A549 (cell line): ENCODE measurements at regions not wholly inside any gene's neighbourhood (a gene's known extent, or its start where the extent isn't known, plus 50 kb on each side); places are given as distances from the start of the nearest gene placed in this dataset.

Experiments
- ATAC-seq, 2 experiments: fragments of 200-7000 bp in 1 of 2; fragments of >200 bp in 1 of 2; cut with Nextera tagmentation in 1 of 2; cut with Tn5 transposase in 1 of 2; 3 replicates each; pipeline versions ENCODE4 v1.8.0 to v1.9.1; 2018 to 2020; ENCODE audit warnings: mild to moderate bottlenecking in 1 of 2, moderate library complexity in 1 of 2
- CTCF ChIA-PET: fragments of 300-600 bp; sonication (Branson Sonifier 250); formaldehyde crosslinking; extraction: SDS; loops from one replicate; lab custom pipeline; 2021; ENCODE audit warnings: antibody characterized with exemption, inconsistent platforms; lab: Yijun Ruan, JAX
- POLR2A ChIA-PET: fragments of 350-600 bp; formaldehyde crosslinking; extraction: SDS; loops from one replicate; lab custom pipeline; 2021; ENCODE audit warnings: antibody characterized with exemption, inconsistent platforms; lab: Yijun Ruan, JAX
- DNase-seq, 2 experiments: peaks; one replicate each; pipeline versions ENCODE4 v3.0.0 to v3.0.0-alpha.2; 2011 to 2016; ENCODE audit warnings: low read depth in 1 of 2, low spot score in 1 of 2
- FAIRE-seq: peaks from 2 replicates; lab custom pipeline; 2011; peaks lifted over from hg19 to GRCh38; lab: Jason Lieb, UNC
- H3K27ac ChIP-seq, 2 experiments: fragments of >200 bp; sonication (Bioruptor Twin); formaldehyde crosslinking; 3 replicates each; pipeline ENCODE4 v1.5.1; 2016 to 2017
- H3K4me1 ChIP-seq: fragments of >200 bp; sonication (Bioruptor Twin); formaldehyde crosslinking; 3 replicates; pipeline ENCODE4 v1.6.1; 2016
- H3K4me2 ChIP-seq: fragments of >200 bp; sonication (Bioruptor Twin); formaldehyde crosslinking; 3 replicates; pipeline ENCODE4 v1.6.1; 2016
- H3K4me3 ChIP-seq: fragments of >200 bp; sonication (Bioruptor Twin); formaldehyde crosslinking; 3 replicates; pipeline ENCODE4 v1.5.1; 2016
- H3K9me3 ChIP-seq: fragments of >200 bp; sonication (Bioruptor Twin); formaldehyde crosslinking; 3 replicates; pipeline ENCODE4 v1.6.1; 2016
- BHLHE40 ChIP-seq: IDR thresholded peaks from 2 replicates; pipeline ENCODE4 v1.6.1; 2012; ENCODE audit warnings: low read depth, low read length, inconsistent platforms
- CBX2 ChIP-seq: fragments of 200-600 bp; sonication (generic); IDR thresholded peaks from 2 replicates; pipeline ENCODE4 v1.6.1; 2016; ENCODE audit warnings: low read depth, mild to moderate bottlenecking, borderline replicate concordance
- CBX8 ChIP-seq: fragments of 200-600 bp; sonication (generic); IDR thresholded peaks from 2 replicates; pipeline ENCODE4 v1.6.1; 2016
- E2F6 ChIP-seq: IDR thresholded peaks from 2 replicates; pipeline ENCODE4 v1.6.1; 2012; ENCODE audit warnings: low read depth, borderline replicate concordance
- EHF ChIP-seq: fragments of 250-450 bp; sonication (Bioruptor Pico); IDR thresholded peaks from 2 replicates; pipeline ENCODE4 v1.5.0; 2020; ENCODE audit warnings: mild to moderate bottlenecking
- ELK1 ChIP-seq: fragments of 150-350 bp; IDR thresholded peaks from 2 replicates; pipeline ENCODE4 v1.6.1; 2014; ENCODE audit warnings: low read depth, mild to moderate bottlenecking, low read length
- FOSB ChIP-seq: fragments of 250-450 bp; sonication (Bioruptor Pico); IDR thresholded peaks from 2 replicates; pipeline ENCODE4 v1.5.0; 2020; ENCODE audit warnings: mild to moderate bottlenecking, moderate library complexity
- FOXS1 ChIP-seq: fragments of 250-450 bp; sonication (Bioruptor Pico); IDR thresholded peaks from 2 replicates; pipeline ENCODE4 v1.5.0; 2020; ENCODE audit warnings: mild to moderate bottlenecking, moderate library complexity
- GATA3 ChIP-seq: IDR thresholded peaks from 2 replicates; pipeline ENCODE4 v1.6.1; 2012; ENCODE audit warnings: borderline replicate concordance
- HDAC2 ChIP-seq: fragments of 200-600 bp; sonication (generic); IDR thresholded peaks from 2 replicates; pipeline ENCODE4 v1.6.1; 2016
- HMGXB4 ChIP-seq: fragments of 250-450 bp; sonication (Bioruptor Pico); IDR thresholded peaks from 2 replicates; pipeline ENCODE4 v1.5.0; 2021; ENCODE audit warnings: mild to moderate bottlenecking, moderate library complexity, borderline replicate concordance
- HOXB13 ChIP-seq: fragments of 250-450 bp; sonication (Bioruptor Pico); IDR thresholded peaks from 2 replicates; pipeline ENCODE4 v1.5.0; 2020; ENCODE audit warnings: low read depth, mild to moderate bottlenecking, moderate library complexity
- KDM1A ChIP-seq: fragments of 200-600 bp; sonication (generic); IDR thresholded peaks from 2 replicates; pipeline ENCODE4 v1.6.1; 2016; ENCODE audit warnings: low read depth, mild to moderate bottlenecking
- MAFK ChIP-seq: fragments of 450-650 bp; IDR thresholded peaks from 2 replicates; pipeline ENCODE4 v1.6.1; 2014; ENCODE audit not compliant: partially characterized antibody
- MYC ChIP-seq: IDR thresholded peaks from 2 replicates; pipeline ENCODE4 v1.6.1; 2012; ENCODE audit warnings: mild to moderate bottlenecking, inconsistent platforms, low read length, improper control_type of control experiment, borderline replicate concordance
- NFE2L2 ChIP-seq: fragments of 150-350 bp; conservative IDR thresholded peaks from 2 replicates; pipeline ENCODE4 v1.6.1; 2014; ENCODE audit warnings: low read length
- NR3C1 ChIP-seq: fragments of >200 bp; sonication (Bioruptor Twin); formaldehyde crosslinking; IDR thresholded peaks from 3 replicates; pipeline ENCODE4 v1.6.1; 2017
- PHF8 ChIP-seq: fragments of 200-600 bp; sonication (generic); IDR thresholded peaks from 2 replicates; pipeline ENCODE4 v1.6.1; 2016; ENCODE audit warnings: low read depth, mild to moderate bottlenecking, antibody characterized with exemption, moderate library complexity, borderline replicate concordance
- POLR2AphosphoS2 ChIP-seq: conservative IDR thresholded peaks from 2 replicates; pipeline ENCODE4 v1.6.1; 2012; ENCODE audit warnings: low read length, improper control_type of control experiment, inconsistent platforms
- RAD21 ChIP-seq, 2 experiments: fragments of >200 bp in 1 of 2; sonication (Bioruptor Twin) in 1 of 2; formaldehyde crosslinking in 1 of 2; IDR thresholded peaks in 1 of 2; conservative IDR thresholded peaks in 1 of 2; 2 replicates in 1 of 2; 3 replicates in 1 of 2; pipeline ENCODE4 v1.6.1; 2012 to 2018; ENCODE audit warnings: inconsistent platforms in 1 of 2
- RARB ChIP-seq: fragments of 250-450 bp; sonication (Bioruptor Pico); IDR thresholded peaks from 2 replicates; pipeline ENCODE4 v1.8.0; 2021; ENCODE audit warnings: mild to moderate bottlenecking, moderate library complexity
- RCOR1 ChIP-seq: fragments of 150-350 bp; IDR thresholded peaks from 2 replicates; pipeline ENCODE4 v1.6.1; 2014; ENCODE audit warnings: antibody characterized with exemption, low read length, low read depth
- TFCP2L1 ChIP-seq: fragments of 250-450 bp; sonication (Bioruptor Pico); IDR thresholded peaks from 2 replicates; pipeline ENCODE4 v1.5.0; 2021; ENCODE audit warnings: mild to moderate bottlenecking
- ZC3H11A ChIP-seq: fragments of 450-650 bp; IDR thresholded peaks from 2 replicates; pipeline ENCODE4 v1.6.1; 2014; ENCODE audit warnings: antibody characterized with exemption, mild to moderate bottlenecking
- WGBS: methylation state at CpG from one replicate; pipeline ENCODE4 v1.1.6; 2017; ENCODE audit errors: missing lambda C conversion rate; 5-methylcytosine and 5-hydroxymethylcytosine counted together
- TF ChIP-seq, protein P1 (sequence below): fragments of 250-450 bp; sonication (Bioruptor Pico); IDR thresholded peaks from 2 replicates; pipeline ENCODE4 v1.5.0; 2020; ENCODE audit warnings: low read depth, mild to moderate bottlenecking, moderate library complexity
- TF ChIP-seq, protein P2 (sequence below): fragments of 450-650 bp; IDR thresholded peaks from 2 replicates; pipeline ENCODE4 v1.6.1; 2014; ENCODE audit warnings: antibody characterized with exemption
- TF ChIP-seq, protein P3 (sequence below): IDR thresholded peaks from 2 replicates; pipeline ENCODE4 v1.6.1; 2012

GRCh38 chr4:128636906-128637305 is 172.6 kb upstream of the JADE1 start:
- ChIA-PET CTCF (interaction anchor here (0.6 kb wide), 1 partner anchor 183 kb away, joined by 3 read pairs; no protein-coding TSS in a partner anchor), POLR2A (no interaction called here)
- ATAC-seq (no peak), FAIRE-seq (no peak), DNase-seq (no peak)
- peak overlapping the region; percentile 81 to 88 for H3K27ac ChIP-seq
- WGBS = 88% methylated on average over 2 of the region's 2 CpGs
- no peak overlapping the region; the same call in 2 of the 3 replicates for H3K4me2 ChIP-seq
- no peaks in the 10 kb centered on the region for H3K9me3 ChIP-seq
- TF ChIP-seq, protein P1, sequence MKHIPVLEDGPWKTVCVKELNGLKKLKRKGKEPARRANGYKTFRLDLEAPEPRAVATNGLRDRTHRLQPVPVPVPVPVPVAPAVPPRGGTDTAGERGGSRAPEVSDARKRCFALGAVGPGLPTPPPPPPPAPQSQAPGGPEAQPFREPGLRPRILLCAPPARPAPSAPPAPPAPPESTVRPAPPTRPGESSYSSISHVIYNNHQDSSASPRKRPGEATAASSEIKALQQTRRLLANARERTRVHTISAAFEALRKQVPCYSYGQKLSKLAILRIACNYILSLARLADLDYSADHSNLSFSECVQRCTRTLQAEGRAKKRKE = no peak
- no peak for TF ChIP-seq KDM1A
- no peak for TF ChIP-seq MAFK
- TF ChIP-seq FOXS1 (CRISPR knock-in tag) = no peak
- no peak for TF ChIP-seq E2F6
- TF ChIP-seq HDAC2 = no peak
- TF ChIP-seq MYC = no peak
- TF ChIP-seq PHF8 = no peak
- TF ChIP-seq RAD21 (conservative IDR thresholded peaks at IDR 0.05 in 1 of 2, IDR thresholded peaks at IDR 0.05 in 1 of 2) = no peak
- TF ChIP-seq CBX2 = no peak
- TF ChIP-seq HOXB13 (CRISPR knock-in tag) = no peak
- TF ChIP-seq, protein P2, sequence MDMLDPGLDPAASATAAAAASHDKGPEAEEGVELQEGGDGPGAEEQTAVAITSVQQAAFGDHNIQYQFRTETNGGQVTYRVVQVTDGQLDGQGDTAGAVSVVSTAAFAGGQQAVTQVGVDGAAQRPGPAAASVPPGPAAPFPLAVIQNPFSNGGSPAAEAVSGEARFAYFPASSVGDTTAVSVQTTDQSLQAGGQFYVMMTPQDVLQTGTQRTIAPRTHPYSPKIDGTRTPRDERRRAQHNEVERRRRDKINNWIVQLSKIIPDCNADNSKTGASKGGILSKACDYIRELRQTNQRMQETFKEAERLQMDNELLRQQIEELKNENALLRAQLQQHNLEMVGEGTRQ = no peak
- no peak for TF ChIP-seq NFE2L2
- no peak for TF ChIP-seq FOSB
- no peak for TF ChIP-seq ZC3H11A
- H3K4me3 ChIP-seq = no peak overlapping the region
- H3K4me1 ChIP-seq = peaks cover 46% of the 10 kb centered on the region

GRCh38 chr4:128635955-128636560 is 173.4 kb upstream of the JADE1 start:
- peak in 1 of 2 experiments; percentile 39; a peak in 3 of 6 replicates for ATAC-seq
- H3K4me2 ChIP-seq = peak overlapping the region; percentile 56
- no peak overlapping the region for H3K4me3 ChIP-seq
- no peak for TF ChIP-seq POLR2AphosphoS2
- TF ChIP-seq, all 56 proteins: peak for 0
- H3K4me1 ChIP-seq = peaks cover 48% of the 10 kb centered on the region
- WGBS = 42% methylated on average over 5 of the region's 5 CpGs
- peak overlapping the region; percentile 81 to 88 for H3K27ac ChIP-seq
- H3K9me3 ChIP-seq = no peaks in the 10 kb centered on the region
- ChIA-PET CTCF (interaction anchor here (0.6 to 1.1 kb wide), 2 partner anchors 62 to 182 kb away, joined by 3 read pairs; no protein-coding TSS in a partner anchor), POLR2A (interaction anchor here (0.6 kb wide), 1 partner anchor 161 kb away, joined by 3 read pairs; no protein-coding TSS in a partner anchor)
- FAIRE-seq (no peak), DNase-seq (no peak)

DNA sequence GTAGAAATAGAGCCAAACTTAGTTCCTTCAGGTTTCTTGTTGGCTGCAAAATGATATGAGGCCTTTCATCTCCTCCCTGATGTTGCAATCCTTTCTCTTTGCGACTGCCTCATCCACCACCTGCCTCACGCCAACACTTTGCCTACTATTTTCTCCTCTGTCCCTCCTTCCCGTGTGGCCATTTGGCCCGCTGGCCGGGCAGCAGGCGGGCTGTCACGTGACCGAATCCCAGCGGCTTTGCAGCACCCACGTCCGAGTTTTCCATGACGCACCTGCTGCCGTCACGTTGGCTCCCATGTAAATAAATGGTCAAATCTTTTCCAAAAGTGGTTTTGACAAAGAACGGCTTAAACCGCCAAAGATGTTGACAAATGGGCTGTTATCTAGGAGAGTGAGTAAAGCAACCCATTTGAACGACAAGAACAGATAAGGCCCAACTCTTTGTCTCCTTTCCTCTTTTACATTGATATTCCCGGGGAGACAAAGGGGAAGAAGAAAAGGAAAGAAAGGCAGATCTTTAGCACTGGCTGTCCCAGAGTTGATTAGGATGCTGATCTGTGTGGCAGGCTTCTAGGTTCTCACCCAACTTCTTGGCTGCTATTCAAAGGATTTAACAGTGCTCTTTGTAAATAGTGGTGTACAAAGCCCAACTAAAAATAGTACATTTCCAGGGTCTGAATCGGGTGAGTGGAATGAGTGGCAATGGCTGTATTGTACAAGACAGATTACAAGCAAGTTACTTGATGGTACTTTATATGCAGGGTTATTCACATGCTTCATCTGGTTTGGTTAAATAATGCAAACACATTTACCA is 174.2 kb upstream of the JADE1 start:
- Histone ChIP-seq H3K4me2 (peak overlapping the region; percentile 56), H3K27ac (peak overlapping the region; percentile 81 to 88), H3K9me3 (no peaks in the 10 kb centered on the region), H3K4me1 (peaks cover 55% of the 10 kb centered on the region), H3K4me3 (peak overlapping the region; percentile 13; the same call in 1 of the 3 replicates)
- ChIA-PET CTCF (interaction anchor here (1.1 kb wide), 1 partner anchor 61 kb away, joined by 3 read pairs; no protein-coding TSS in a partner anchor), POLR2A (interaction anchor here (0.6 kb wide), 1 partner anchor 162 kb away, joined by 3 read pairs; no protein-coding TSS in a partner anchor)
- FAIRE-seq (no peak), DNase-seq (peak; percentile 64 to 98), ATAC-seq (peak; percentile 90 to 94)
- WGBS = 1% methylated on average over 19 of the region's 19 CpGs
- TF ChIP-seq HMGXB4 (CRISPR knock-in tag) (no peak), HOXB13 (CRISPR knock-in tag) (peak; percentile 95), CBX8 (no peak), RCOR1 (no peak), FOXS1 (CRISPR knock-in tag) (0 out of 2 replicates have a peak, but pooled peaks have one; percentile 57), EHF (CRISPR knock-in tag) (peak; percentile 92), NR3C1 (no peak), BHLHE40 (peak; percentile 70), CBX2 (no peak), RARB (CRISPR knock-in tag) (no peak), GATA3 (peak; percentile 90), ELK1 (no peak), TFCP2L1 (CRISPR knock-in tag) (peak; percentile 81; the same call in 1 of the 2 replicates), MAFK (peak; percentile 17)
- TF ChIP-seq, protein P3, sequence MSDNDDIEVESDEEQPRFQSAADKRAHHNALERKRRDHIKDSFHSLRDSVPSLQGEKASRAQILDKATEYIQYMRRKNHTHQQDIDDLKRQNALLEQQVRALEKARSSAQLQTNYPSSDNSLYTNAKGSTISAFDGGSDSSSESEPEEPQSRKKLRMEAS = peak; percentile 77
